ENCODE measurements at regions not wholly inside any gene's neighbourhood (a gene's known extent, or its start where the extent isn't known, plus 50 kb on each side); places are given as distances from the start of the nearest gene placed in this dataset.

- TF ChIP-seq HDAC2 (IDR thresholded peaks at IDR 0.05; ENCODE audit: borderline replicate concordance in 1 of 2, low read depth in 2 of 2, low read length in 2 of 2) (no peak), EGR1 (IDR thresholded peaks at IDR 0.05; ENCODE audit: borderline replicate concordance, low read depth, low read length) (no peak), SP2 (IDR thresholded peaks at IDR 0.05; ENCODE audit: low read length) (no peak), SP1 (IDR thresholded peaks at IDR 0.05; ENCODE audit: low read depth, low read length) (no peak), CHD2 (IDR thresholded peaks at IDR 0.05; ENCODE audit: low read length) (no peak), FOSL1 (IDR thresholded peaks at IDR 0.05; ENCODE audit: insufficient read depth, low read depth, low read length) (no peak), PHF8 (conservative IDR thresholded peaks at IDR 0.05; ENCODE audit: low read depth, low read length) (no peak), SAP30 (IDR thresholded peaks at IDR 0.05; ENCODE audit: insufficient read depth, insufficient replicate concordance, low read length) (no peak), RAD21 (IDR thresholded peaks at IDR 0.05 in 1 of 2, conservative IDR thresholded peaks at IDR 0.05 in 1 of 2; ENCODE audit: low read depth in 2 of 2, low read length in 2 of 2) (no peak), USF2 (IDR thresholded peaks at IDR 0.05; ENCODE audit: low read length) (no peak), CBX5 (IDR thresholded peaks at IDR 0.05; ENCODE audit: low read depth, low read length) (no peak)
- TF ChIP-seq, protein P1, sequence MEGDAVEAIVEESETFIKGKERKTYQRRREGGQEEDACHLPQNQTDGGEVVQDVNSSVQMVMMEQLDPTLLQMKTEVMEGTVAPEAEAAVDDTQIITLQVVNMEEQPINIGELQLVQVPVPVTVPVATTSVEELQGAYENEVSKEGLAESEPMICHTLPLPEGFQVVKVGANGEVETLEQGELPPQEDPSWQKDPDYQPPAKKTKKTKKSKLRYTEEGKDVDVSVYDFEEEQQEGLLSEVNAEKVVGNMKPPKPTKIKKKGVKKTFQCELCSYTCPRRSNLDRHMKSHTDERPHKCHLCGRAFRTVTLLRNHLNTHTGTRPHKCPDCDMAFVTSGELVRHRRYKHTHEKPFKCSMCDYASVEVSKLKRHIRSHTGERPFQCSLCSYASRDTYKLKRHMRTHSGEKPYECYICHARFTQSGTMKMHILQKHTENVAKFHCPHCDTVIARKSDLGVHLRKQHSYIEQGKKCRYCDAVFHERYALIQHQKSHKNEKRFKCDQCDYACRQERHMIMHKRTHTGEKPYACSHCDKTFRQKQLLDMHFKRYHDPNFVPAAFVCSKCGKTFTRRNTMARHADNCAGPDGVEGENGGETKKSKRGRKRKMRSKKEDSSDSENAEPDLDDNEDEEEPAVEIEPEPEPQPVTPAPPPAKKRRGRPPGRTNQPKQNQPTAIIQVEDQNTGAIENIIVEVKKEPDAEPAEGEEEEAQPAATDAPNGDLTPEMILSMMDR (IDR thresholded peaks at IDR 0.05; ENCODE audit: control extremely low read depth in 1 of 3, insufficient read depth in 1 of 3, low read depth in 1 of 3, low read length in 3 of 3), result no peak
- TF ChIP-seq, protein P2, sequence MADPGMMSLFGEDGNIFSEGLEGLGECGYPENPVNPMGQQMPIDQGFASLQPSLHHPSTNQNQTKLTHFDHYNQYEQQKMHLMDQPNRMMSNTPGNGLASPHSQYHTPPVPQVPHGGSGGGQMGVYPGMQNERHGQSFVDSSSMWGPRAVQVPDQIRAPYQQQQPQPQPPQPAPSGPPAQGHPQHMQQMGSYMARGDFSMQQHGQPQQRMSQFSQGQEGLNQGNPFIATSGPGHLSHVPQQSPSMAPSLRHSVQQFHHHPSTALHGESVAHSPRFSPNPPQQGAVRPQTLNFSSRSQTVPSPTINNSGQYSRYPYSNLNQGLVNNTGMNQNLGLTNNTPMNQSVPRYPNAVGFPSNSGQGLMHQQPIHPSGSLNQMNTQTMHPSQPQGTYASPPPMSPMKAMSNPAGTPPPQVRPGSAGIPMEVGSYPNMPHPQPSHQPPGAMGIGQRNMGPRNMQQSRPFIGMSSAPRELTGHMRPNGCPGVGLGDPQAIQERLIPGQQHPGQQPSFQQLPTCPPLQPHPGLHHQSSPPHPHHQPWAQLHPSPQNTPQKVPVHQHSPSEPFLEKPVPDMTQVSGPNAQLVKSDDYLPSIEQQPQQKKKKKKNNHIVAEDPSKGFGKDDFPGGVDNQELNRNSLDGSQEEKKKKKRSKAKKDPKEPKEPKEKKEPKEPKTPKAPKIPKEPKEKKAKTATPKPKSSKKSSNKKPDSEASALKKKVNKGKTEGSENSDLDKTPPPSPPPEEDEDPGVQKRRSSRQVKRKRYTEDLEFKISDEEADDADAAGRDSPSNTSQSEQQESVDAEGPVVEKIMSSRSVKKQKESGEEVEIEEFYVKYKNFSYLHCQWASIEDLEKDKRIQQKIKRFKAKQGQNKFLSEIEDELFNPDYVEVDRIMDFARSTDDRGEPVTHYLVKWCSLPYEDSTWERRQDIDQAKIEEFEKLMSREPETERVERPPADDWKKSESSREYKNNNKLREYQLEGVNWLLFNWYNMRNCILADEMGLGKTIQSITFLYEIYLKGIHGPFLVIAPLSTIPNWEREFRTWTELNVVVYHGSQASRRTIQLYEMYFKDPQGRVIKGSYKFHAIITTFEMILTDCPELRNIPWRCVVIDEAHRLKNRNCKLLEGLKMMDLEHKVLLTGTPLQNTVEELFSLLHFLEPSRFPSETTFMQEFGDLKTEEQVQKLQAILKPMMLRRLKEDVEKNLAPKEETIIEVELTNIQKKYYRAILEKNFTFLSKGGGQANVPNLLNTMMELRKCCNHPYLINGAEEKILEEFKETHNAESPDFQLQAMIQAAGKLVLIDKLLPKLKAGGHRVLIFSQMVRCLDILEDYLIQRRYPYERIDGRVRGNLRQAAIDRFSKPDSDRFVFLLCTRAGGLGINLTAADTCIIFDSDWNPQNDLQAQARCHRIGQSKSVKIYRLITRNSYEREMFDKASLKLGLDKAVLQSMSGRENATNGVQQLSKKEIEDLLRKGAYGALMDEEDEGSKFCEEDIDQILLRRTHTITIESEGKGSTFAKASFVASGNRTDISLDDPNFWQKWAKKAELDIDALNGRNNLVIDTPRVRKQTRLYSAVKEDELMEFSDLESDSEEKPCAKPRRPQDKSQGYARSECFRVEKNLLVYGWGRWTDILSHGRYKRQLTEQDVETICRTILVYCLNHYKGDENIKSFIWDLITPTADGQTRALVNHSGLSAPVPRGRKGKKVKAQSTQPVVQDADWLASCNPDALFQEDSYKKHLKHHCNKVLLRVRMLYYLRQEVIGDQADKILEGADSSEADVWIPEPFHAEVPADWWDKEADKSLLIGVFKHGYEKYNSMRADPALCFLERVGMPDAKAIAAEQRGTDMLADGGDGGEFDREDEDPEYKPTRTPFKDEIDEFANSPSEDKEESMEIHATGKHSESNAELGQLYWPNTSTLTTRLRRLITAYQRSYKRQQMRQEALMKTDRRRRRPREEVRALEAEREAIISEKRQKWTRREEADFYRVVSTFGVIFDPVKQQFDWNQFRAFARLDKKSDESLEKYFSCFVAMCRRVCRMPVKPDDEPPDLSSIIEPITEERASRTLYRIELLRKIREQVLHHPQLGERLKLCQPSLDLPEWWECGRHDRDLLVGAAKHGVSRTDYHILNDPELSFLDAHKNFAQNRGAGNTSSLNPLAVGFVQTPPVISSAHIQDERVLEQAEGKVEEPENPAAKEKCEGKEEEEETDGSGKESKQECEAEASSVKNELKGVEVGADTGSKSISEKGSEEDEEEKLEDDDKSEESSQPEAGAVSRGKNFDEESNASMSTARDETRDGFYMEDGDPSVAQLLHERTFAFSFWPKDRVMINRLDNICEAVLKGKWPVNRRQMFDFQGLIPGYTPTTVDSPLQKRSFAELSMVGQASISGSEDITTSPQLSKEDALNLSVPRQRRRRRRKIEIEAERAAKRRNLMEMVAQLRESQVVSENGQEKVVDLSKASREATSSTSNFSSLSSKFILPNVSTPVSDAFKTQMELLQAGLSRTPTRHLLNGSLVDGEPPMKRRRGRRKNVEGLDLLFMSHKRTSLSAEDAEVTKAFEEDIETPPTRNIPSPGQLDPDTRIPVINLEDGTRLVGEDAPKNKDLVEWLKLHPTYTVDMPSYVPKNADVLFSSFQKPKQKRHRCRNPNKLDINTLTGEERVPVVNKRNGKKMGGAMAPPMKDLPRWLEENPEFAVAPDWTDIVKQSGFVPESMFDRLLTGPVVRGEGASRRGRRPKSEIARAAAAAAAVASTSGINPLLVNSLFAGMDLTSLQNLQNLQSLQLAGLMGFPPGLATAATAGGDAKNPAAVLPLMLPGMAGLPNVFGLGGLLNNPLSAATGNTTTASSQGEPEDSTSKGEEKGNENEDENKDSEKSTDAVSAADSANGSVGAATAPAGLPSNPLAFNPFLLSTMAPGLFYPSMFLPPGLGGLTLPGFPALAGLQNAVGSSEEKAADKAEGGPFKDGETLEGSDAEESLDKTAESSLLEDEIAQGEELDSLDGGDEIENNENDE (IDR thresholded peaks at IDR 0.05; ENCODE audit: insufficient replicate concordance, low read length), result no peak
Observed at GRCh38 chr1:96557336-96557735, 164.2 kb upstream of the PTBP2 start.

Measured in H1 (cell line).